H9 (cell line): ENCODE measurements at regions not wholly inside any gene's neighbourhood (a gene's known extent, or its start where the extent isn't known, plus 50 kb on each side); places are given as distances from the start of the nearest gene placed in this dataset.

Experiments
- DNase-seq: peaks from one replicate; pipeline ENCODE4 v3.0.0-alpha.2; 2017
- H2AFZ ChIP-seq: one replicate; pipeline ENCODE4 v1.6.1; 2013; ENCODE audit warnings: mild to moderate bottlenecking, low read length, control low read depth, moderate library complexity
- H2AK5ac ChIP-seq: 2 replicates; pipeline ENCODE4 v1.6.1; 2013; ENCODE audit warnings: low read length, control low read depth, mixed read lengths; ENCODE audit not compliant: insufficient read length
- H2BK120ac ChIP-seq: one replicate; pipeline ENCODE4 v1.6.1; 2013; ENCODE audit warnings: low read depth, mild to moderate bottlenecking, low read length, control low read depth, inconsistent platforms; ENCODE audit not compliant: poor library complexity, severe bottlenecking
- H2BK12ac ChIP-seq: 2 replicates; pipeline ENCODE4 v1.6.1; 2013; ENCODE audit warnings: low read length, control low read depth, mixed read lengths, low read depth; ENCODE audit not compliant: insufficient read length
- H2BK15ac ChIP-seq: 2 replicates; pipeline ENCODE4 v1.6.1; 2013; ENCODE audit warnings: low read depth, low read length, control low read depth
- H2BK20ac ChIP-seq: one replicate; pipeline ENCODE4 v1.6.1; 2013; ENCODE audit warnings: low read depth, mild to moderate bottlenecking, low read length, control low read depth, inconsistent platforms; ENCODE audit not compliant: poor library complexity, severe bottlenecking
- H2BK5ac ChIP-seq: 2 replicates; pipeline ENCODE4 v1.6.1; 2013; ENCODE audit warnings: low read length, control low read depth, mixed read lengths; ENCODE audit not compliant: insufficient read length
- H3K14ac ChIP-seq: 2 replicates; pipeline ENCODE4 v1.6.1; 2013; ENCODE audit warnings: low read length, control low read depth; ENCODE audit not compliant: insufficient read depth
- H3K18ac ChIP-seq: 2 replicates; pipeline ENCODE4 v1.6.1; 2013; ENCODE audit warnings: low read depth, mild to moderate bottlenecking, mixed read lengths, low read length, control low read depth; ENCODE audit not compliant: insufficient read length
- H3K23ac ChIP-seq: 2 replicates; pipeline ENCODE4 v1.6.1; 2013; ENCODE audit warnings: low read length, control low read depth, mixed read lengths, low read depth; ENCODE audit not compliant: insufficient read length
- H3K23me2 ChIP-seq: 2 replicates; pipeline ENCODE4 v1.6.1; 2013; ENCODE audit warnings: low read depth, mild to moderate bottlenecking, mixed read lengths, low read length, control low read depth; ENCODE audit not compliant: insufficient read length, poor library complexity, severe bottlenecking
- H3K27ac ChIP-seq: 2 replicates; pipeline ENCODE4 v1.5.1; 2013; ENCODE audit warnings: low read length, control low read depth, mixed read lengths, low read depth; ENCODE audit not compliant: insufficient read length
- H3K27me3 ChIP-seq: 2 replicates; pipeline ENCODE4 v1.6.1; 2013; ENCODE audit warnings: low read length, control low read depth, inconsistent platforms; ENCODE audit not compliant: insufficient read depth
- H3K4ac ChIP-seq: 2 replicates; pipeline ENCODE4 v1.6.1; 2013; ENCODE audit warnings: low read depth, mild to moderate bottlenecking, control low read depth, inconsistent platforms, low read length, moderate library complexity
- H3K4me1 ChIP-seq: 2 replicates; pipeline ENCODE4 v1.6.1; 2013; ENCODE audit warnings: low read length, control low read depth, inconsistent platforms; ENCODE audit not compliant: insufficient read depth
- H3K4me2 ChIP-seq: 2 replicates; pipeline ENCODE4 v1.6.1; 2013; ENCODE audit warnings: low read length, control low read depth, mixed read lengths; ENCODE audit not compliant: insufficient read length, insufficient read depth
- H3K56ac ChIP-seq: 2 replicates; pipeline ENCODE4 v1.6.1; 2013; ENCODE audit warnings: low read depth, mild to moderate bottlenecking, mixed read lengths, low read length, control low read depth; ENCODE audit not compliant: insufficient read length
- H3K79me1 ChIP-seq: 2 replicates; pipeline ENCODE4 v1.6.1; 2013; ENCODE audit warnings: low read depth, mild to moderate bottlenecking, moderate library complexity, low read length, control low read depth, inconsistent platforms; ENCODE audit not compliant: insufficient read depth, poor library complexity, severe bottlenecking
- H3K79me2 ChIP-seq: 2 replicates; pipeline ENCODE4 v1.6.1; 2013; ENCODE audit warnings: low read length, control low read depth, inconsistent platforms; ENCODE audit not compliant: insufficient read depth
- H3K9ac ChIP-seq: 2 replicates; pipeline ENCODE4 v1.6.1; 2013; ENCODE audit warnings: low read length, control low read depth, mixed read lengths; ENCODE audit not compliant: insufficient read length; ENCODE audit errors: extremely low read depth
- H3K9me3 ChIP-seq: one replicate; pipeline ENCODE4 v1.6.1; 2013; ENCODE audit warnings: low read depth, low read length, inconsistent platforms; ENCODE audit not compliant: control insufficient read depth
- H3T11ph ChIP-seq: one replicate; pipeline ENCODE4 v1.6.1; 2013; ENCODE audit warnings: mild to moderate bottlenecking, low read length, control low read depth, inconsistent platforms
- H4K20me1 ChIP-seq: one replicate; pipeline ENCODE4 v1.6.1; 2013; ENCODE audit not compliant: control insufficient read depth, insufficient read length, insufficient read depth
- H4K5ac ChIP-seq: 2 replicates; pipeline ENCODE4 v1.6.1; 2013; ENCODE audit warnings: low read depth, mild to moderate bottlenecking, mixed read lengths, low read length, control low read depth; ENCODE audit not compliant: insufficient read length
- H4K8ac ChIP-seq: replicated peaks from 2 replicates; pipeline ENCODE4 v1.6.1; 2013; ENCODE audit warnings: low read length, control low read depth, mixed read lengths, low read depth; ENCODE audit not compliant: insufficient read length
- H4K91ac ChIP-seq: 2 replicates; pipeline ENCODE4 v1.6.1; 2013; ENCODE audit warnings: low read depth, mild to moderate bottlenecking, moderate library complexity, mixed read lengths, low read length, control low read depth; ENCODE audit not compliant: insufficient read length
- H3K27ac Mint-ChIP-seq, 3 experiments: 2 replicates in 2 of 3; 3 replicates in 1 of 3; pipeline ENCODE4 v1.8.0; 2020 to 2021; ENCODE audit warnings: mixed read lengths in 3 of 3, mild to moderate bottlenecking in 1 of 3, moderate library complexity in 1 of 3
- H3K27me3 Mint-ChIP-seq: 2 replicates; pipeline ENCODE4 v1.8.0; 2021; ENCODE audit warnings: low read depth, mild to moderate bottlenecking, moderate library complexity, mixed read lengths
- H3K36me3 Mint-ChIP-seq, 3 experiments: 2 replicates in 2 of 3; 3 replicates in 1 of 3; pipeline ENCODE4 v1.8.0; 2020 to 2021; ENCODE audit warnings: low read depth in 3 of 3, mixed read lengths in 3 of 3; ENCODE audit not compliant: insufficient read depth in 1 of 3
- H3K4me1 Mint-ChIP-seq, 2 experiments: 2 replicates each; pipeline ENCODE4 v1.8.0; 2020; ENCODE audit warnings: mixed read lengths in 2 of 2
- H3K4me3 Mint-ChIP-seq, 2 experiments: 2 replicates in 1 of 2; 3 replicates in 1 of 2; pipeline ENCODE4 v1.8.0; 2020 to 2021; ENCODE audit warnings: mild to moderate bottlenecking in 2 of 2, mixed read lengths in 2 of 2, moderate library complexity in 1 of 2
- H3K9me3 Mint-ChIP-seq, 2 experiments: 2 replicates in 1 of 2; 3 replicates in 1 of 2; pipeline ENCODE4 v1.8.0; 2020; ENCODE audit warnings: mild to moderate bottlenecking in 2 of 2, mixed read lengths in 2 of 2, moderate library complexity in 1 of 2
- WGBS: extraction: QIAGEN DNeasy Blood & Tissue Kit; methylation state at CpG from one replicate; pipeline ENCODE4 v1.1.7; 2013; ENCODE audit warnings: missing lambda C conversion rate, low lambda C conversion rate, mixed read lengths; ENCODE audit not compliant: insufficient read length; ENCODE audit errors: extremely low coverage; 5-methylcytosine and 5-hydroxymethylcytosine counted together
- TF ChIP-seq, protein P1 (sequence below): fragments of 200-600 bp; sonication (generic); conservative IDR thresholded peaks from 3 replicates; pipeline ENCODE4 v1.8.0; 2021; ENCODE audit warnings: antibody characterized with exemption, mild to moderate bottlenecking

- no peak overlapping the region for H3K9ac ChIP-seq
- H3K23ac ChIP-seq, result no peak overlapping the region
- H2BK15ac ChIP-seq, result no peak overlapping the region
- H2AK5ac ChIP-seq, result no peak overlapping the region
- Mint-ChIP-seq H3K27me3 (peaks cover 12% of the 10 kb centered on the region), H3K27ac (peak overlapping the region in 2 of 3 experiments; percentile 4 to 24; a peak in 2 of 7 replicates), H3K9me3 (no peaks in the 10 kb centered on the region), H3K4me1 (no peaks in the 10 kb centered on the region), H3K4me3 (no peak overlapping the region), H3K36me3 (no peaks in the 10 kb centered on the region; a peak in 1 of 7 replicates)
- no peak overlapping the region for H3K14ac ChIP-seq
- H4K20me1 ChIP-seq, result no peaks in the 10 kb centered on the region
- no peak overlapping the region for H2AFZ ChIP-seq
- TF ChIP-seq, protein P1, sequence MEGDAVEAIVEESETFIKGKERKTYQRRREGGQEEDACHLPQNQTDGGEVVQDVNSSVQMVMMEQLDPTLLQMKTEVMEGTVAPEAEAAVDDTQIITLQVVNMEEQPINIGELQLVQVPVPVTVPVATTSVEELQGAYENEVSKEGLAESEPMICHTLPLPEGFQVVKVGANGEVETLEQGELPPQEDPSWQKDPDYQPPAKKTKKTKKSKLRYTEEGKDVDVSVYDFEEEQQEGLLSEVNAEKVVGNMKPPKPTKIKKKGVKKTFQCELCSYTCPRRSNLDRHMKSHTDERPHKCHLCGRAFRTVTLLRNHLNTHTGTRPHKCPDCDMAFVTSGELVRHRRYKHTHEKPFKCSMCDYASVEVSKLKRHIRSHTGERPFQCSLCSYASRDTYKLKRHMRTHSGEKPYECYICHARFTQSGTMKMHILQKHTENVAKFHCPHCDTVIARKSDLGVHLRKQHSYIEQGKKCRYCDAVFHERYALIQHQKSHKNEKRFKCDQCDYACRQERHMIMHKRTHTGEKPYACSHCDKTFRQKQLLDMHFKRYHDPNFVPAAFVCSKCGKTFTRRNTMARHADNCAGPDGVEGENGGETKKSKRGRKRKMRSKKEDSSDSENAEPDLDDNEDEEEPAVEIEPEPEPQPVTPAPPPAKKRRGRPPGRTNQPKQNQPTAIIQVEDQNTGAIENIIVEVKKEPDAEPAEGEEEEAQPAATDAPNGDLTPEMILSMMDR, result no peak
- no peak overlapping the region for H2BK20ac ChIP-seq
- peak overlapping the region; percentile 61 for H3K18ac ChIP-seq
- no peak overlapping the region for H3T11ph ChIP-seq
- WGBS, result no CpG with 5 or more reads among the region's 6 CpGs
- H4K8ac ChIP-seq, result no peak overlapping the region
- H3K27me3 ChIP-seq, result no peaks in the 10 kb centered on the region
- no peak overlapping the region for H3K56ac ChIP-seq
- H3K4me1 ChIP-seq, result no peaks in the 10 kb centered on the region
- no peak overlapping the region for H2BK5ac ChIP-seq
- no peak overlapping the region for H2BK120ac ChIP-seq
- no peak overlapping the region for H3K27ac ChIP-seq
- no peak overlapping the region for H3K4me2 ChIP-seq
- H3K23me2 ChIP-seq, result no peaks in the 10 kb centered on the region
- no peaks in the 10 kb centered on the region for H3K9me3 ChIP-seq
- H2BK12ac ChIP-seq, result no peak overlapping the region
- no peak overlapping the region for H4K91ac ChIP-seq
- DNase-seq, result no peak
- H4K5ac ChIP-seq, result no peak overlapping the region
- H3K4ac ChIP-seq, result no peak overlapping the region
- no peaks in the 10 kb centered on the region for H3K79me1 ChIP-seq
- no peaks in the 10 kb centered on the region for H3K79me2 ChIP-seq
Observed at GRCh38 chr15:69631005-69631404, 178.4 kb downstream of the RPLP1 start.
